PC-3 (cell line): ENCODE measurements at regions not wholly inside any gene's neighbourhood (a gene's known extent, or its start where the extent isn't known, plus 50 kb on each side); places are given as distances from the start of the nearest gene placed in this dataset.

Source experiments
- ATAC-seq: fragments of 200-7000 bp; cut with Tn5 transposase; 2 replicates; pipeline ENCODE4 v1.9.1; 2020; ENCODE audit warnings: mild to moderate bottlenecking, moderate library complexity
- BruUV-seq: library from RNA; stranded (reverse); fragments of 400-500 nt; replicated peaks from 2 replicates; lab custom pipeline; 2021; lab: Mats Ljungman, UMichigan
- CTCF ChIA-PET: fragments of 300-600 bp; sonication (Branson Sonifier 250); formaldehyde crosslinking; loops from one replicate; lab custom pipeline; 2022; ENCODE audit warnings: antibody characterized with exemption; lab: Charles Lee
- POLR2A ChIA-PET: fragments of 300-600 bp; sonication (Branson Sonifier 250); formaldehyde crosslinking; loops from one replicate; lab custom pipeline; 2022; ENCODE audit warnings: antibody characterized with exemption; ENCODE audit not compliant: unreplicated experiment; lab: Charles Lee
- DNase-seq: peaks from one replicate; pipeline ENCODE4 v3.0.0-alpha.2; 2015
- H2AFZ ChIP-seq: fragments of 300-600 bp; sonication (generic); 2 replicates; pipeline ENCODE4 v1.6.0; 2016; ENCODE audit warnings: antibody characterized with exemption, low read length
- H3F3A ChIP-seq: fragments of 300-600 bp; sonication (generic); one replicate; pipeline ENCODE4 v1.6.0; 2017; ENCODE audit warnings: antibody characterized with exemption, low read length, control low read depth, mild to moderate bottlenecking; ENCODE audit not compliant: unreplicated experiment
- H3K27ac ChIP-seq: fragments of 300-600 bp; sonication (generic); 2 replicates; pipeline ENCODE4 v1.5.1; 2016; ENCODE audit warnings: mild to moderate bottlenecking, low read length
- H3K27me3 ChIP-seq: fragments of 300-600 bp; sonication (generic); 2 replicates; pipeline ENCODE4 v1.6.1; 2016; ENCODE audit warnings: low read length, mixed read lengths
- H3K36me3 ChIP-seq: fragments of 300-600 bp; sonication (generic); 2 replicates; pipeline ENCODE4 v1.6.1; 2016; ENCODE audit warnings: low read depth, mixed run types, low read length, mixed read lengths
- H3K4me1 ChIP-seq: fragments of 300-600 bp; sonication (generic); 2 replicates; pipeline ENCODE4 v1.5.1; 2016; ENCODE audit warnings: low read length; ENCODE audit not compliant: insufficient read depth
- H3K4me2 ChIP-seq: fragments of 300-600 bp; sonication (generic); 2 replicates; pipeline ENCODE4 v1.6.0; 2016; ENCODE audit warnings: low read length
- H3K4me3 ChIP-seq: fragments of 300-600 bp; sonication (generic); 2 replicates; pipeline ENCODE4 v1.5.1; 2016; ENCODE audit warnings: mild to moderate bottlenecking, low read length, mixed read lengths
- H3K79me2 ChIP-seq: fragments of 300-600 bp; sonication (generic); 2 replicates; pipeline ENCODE4 v1.6.1; 2017; ENCODE audit warnings: low read length, mixed read lengths
- H3K9ac ChIP-seq: fragments of 300-600 bp; sonication (generic); 2 replicates; pipeline ENCODE4 v1.6.0; 2016; ENCODE audit warnings: mild to moderate bottlenecking, low read length
- H3K9me2 ChIP-seq: fragments of 300-600 bp; sonication (generic); replicated peaks from 2 replicates; pipeline ENCODE4 v1.6.1; 2016; ENCODE audit warnings: mixed run types, low read length, mixed read lengths
- H3K9me3 ChIP-seq: fragments of 300-600 bp; sonication (generic); 2 replicates; pipeline ENCODE4 v1.6.1; 2016; ENCODE audit warnings: low read length, mixed read lengths
- H4K20me1 ChIP-seq: fragments of 300-600 bp; sonication (generic); 2 replicates; pipeline ENCODE4 v1.6.1; 2016; ENCODE audit warnings: low read length, mixed read lengths
- CTCF ChIP-seq: fragments of 300-600 bp; sonication (generic); conservative IDR thresholded peaks from 2 replicates; pipeline ENCODE4 v1.5.1; 2017; ENCODE audit warnings: antibody characterized with exemption, low read depth, mild to moderate bottlenecking, low read length
- EZH2 ChIP-seq: fragments of 300-600 bp; sonication (generic); IDR thresholded peaks from one replicate; pipeline ENCODE4 v1.6.1; 2017; ENCODE audit warnings: antibody characterized with exemption, mild to moderate bottlenecking, low read length; ENCODE audit not compliant: unreplicated experiment
- EZH2phosphoT487 ChIP-seq: fragments of 300-600 bp; sonication (generic); IDR thresholded peaks from 2 replicates; pipeline ENCODE4 v1.6.1; 2018; ENCODE audit warnings: mild to moderate bottlenecking, antibody characterized with exemption, low read length, borderline replicate concordance
- intact Hi-C: fragments of 100-400 bp; cut with micrococcal nuclease; formaldehyde crosslinking; loops from 2 replicates; pipeline ENCODE4 v1.9.0; 2023

GRCh38 chr3:194854206-194854605 is 168.5 kb downstream of the FAM43A start:
- H3K4me3 ChIP-seq: no peak overlapping the region
- no peaks in the 10 kb centered on the region for H3K27me3 ChIP-seq
- H3K4me2 ChIP-seq: no peak overlapping the region
- no peaks in the 10 kb centered on the region for H3K9me2 ChIP-seq
- H3F3A ChIP-seq: no peaks in the 10 kb centered on the region
- BruUV-seq: no TSS peak
- no peaks in the 10 kb centered on the region for H4K20me1 ChIP-seq
- DNase-seq (no peak), ATAC-seq (no peak)
- no peak overlapping the region for H3K9ac ChIP-seq
- H3K4me1 ChIP-seq: peaks cover 9% of the 10 kb centered on the region
- no peak overlapping the region for H2AFZ ChIP-seq
- ChIA-PET POLR2A (no interaction called here), CTCF (no interaction called here)
- H3K9me3 ChIP-seq: no peaks in the 10 kb centered on the region
- no peaks in the 10 kb centered on the region for H3K79me2 ChIP-seq
- no peak for TF ChIP-seq EZH2phosphoT487
- H3K27ac ChIP-seq: no peak overlapping the region
- intact Hi-C loops: no loop called here
- no peaks in the 10 kb centered on the region for H3K36me3 ChIP-seq

GRCh38 chr3:194854659-194855390 is 169.1 kb downstream of the FAM43A start:
- Histone ChIP-seq H3K4me2 (no peak overlapping the region), H3K9me2 (no peaks in the 10 kb centered on the region), H3K9ac (no peak overlapping the region), H3F3A (no peaks in the 10 kb centered on the region), H3K79me2 (no peaks in the 10 kb centered on the region), H2AFZ (no peak overlapping the region), H4K20me1 (no peaks in the 10 kb centered on the region), H3K4me3 (no peak overlapping the region), H3K4me1 (peaks cover 9% of the 10 kb centered on the region), H3K27me3 (no peaks in the 10 kb centered on the region), H3K36me3 (no peaks in the 10 kb centered on the region), H3K9me3 (no peaks in the 10 kb centered on the region), H3K27ac (no peak overlapping the region)
- ChIA-PET POLR2A (no interaction called here), CTCF (no interaction called here)
- no peak for TF ChIP-seq EZH2
- no peak for TF ChIP-seq CTCF
- no peak for TF ChIP-seq EZH2phosphoT487
- DNase-seq (no peak), ATAC-seq (no peak)
- no TSS peak for BruUV-seq
- intact Hi-C loops: no loop called here

GRCh38 chr3:194856296-194856695 is 170.6 kb downstream of the FAM43A start:
- Histone ChIP-seq H3K79me2 (no peaks in the 10 kb centered on the region), H3K4me1 (peaks cover 15% of the 10 kb centered on the region), H3K27ac (no peak overlapping the region), H3F3A (no peaks in the 10 kb centered on the region), H2AFZ (no peak overlapping the region), H3K27me3 (no peaks in the 10 kb centered on the region), H3K9me2 (no peaks in the 10 kb centered on the region), H3K36me3 (no peaks in the 10 kb centered on the region), H3K9ac (no peak overlapping the region), H3K4me3 (no peak overlapping the region), H3K9me3 (no peaks in the 10 kb centered on the region), H4K20me1 (no peaks in the 10 kb centered on the region), H3K4me2 (no peak overlapping the region)
- TF ChIP-seq EZH2phosphoT487 (no peak), EZH2 (no peak), CTCF (no peak)
- ATAC-seq (no peak), DNase-seq (no peak)
- intact Hi-C loops: no loop called here
- BruUV-seq: no TSS peak
- ChIA-PET POLR2A (no interaction called here), CTCF (no interaction called here)
